ENCODE measurements at regions not wholly inside any gene's neighbourhood (a gene's known extent, or its start where the extent isn't known, plus 50 kb on each side); places are given as distances from the start of the nearest gene placed in this dataset.

- DNase-seq (no peak), ATAC-seq (ENCODE audit: low read depth) (no peak)
- H3K4me3 Mint-ChIP-seq: no peak overlapping the region
- H3K4me1 Mint-ChIP-seq: no peaks in the 10 kb centered on the region
- H3K9me3 Mint-ChIP-seq: no peaks in the 10 kb centered on the region
- H3K36me3 Mint-ChIP-seq: no peaks in the 10 kb centered on the region
- no peak overlapping the region for H3K27ac Mint-ChIP-seq
- POLR2A ChIA-PET: no interaction called here
- peaks cover 5% of the 10 kb centered on the region for H3K27me3 Mint-ChIP-seq
Observed at GRCh38 chr6:18335948-18336347, 51.2 kb upstream of the RNF144B start.

DNA sequence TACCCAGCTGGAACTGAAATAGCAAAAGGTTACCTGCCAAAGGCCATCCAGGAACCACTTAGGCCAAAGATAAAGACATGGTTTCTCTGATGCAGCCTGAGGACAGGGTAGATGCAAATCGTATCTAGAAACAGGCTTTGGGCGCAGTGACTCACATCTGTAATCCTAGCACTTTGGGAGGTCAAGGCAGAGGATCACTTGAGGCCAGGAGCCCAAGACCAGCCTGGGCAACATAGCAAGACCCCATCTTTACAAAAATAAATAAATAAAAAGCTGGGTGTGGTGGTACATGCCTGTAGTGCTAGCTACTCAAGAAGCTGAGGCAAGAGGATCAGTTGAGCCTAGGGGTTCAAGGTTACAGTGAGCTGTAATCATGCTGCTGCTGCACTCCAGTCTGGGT is 52.9 kb upstream of the RNF144B start:
- Mint-ChIP-seq H3K27me3 (peaks cover 6% of the 10 kb centered on the region), H3K9me3 (no peaks in the 10 kb centered on the region), H3K36me3 (no peaks in the 10 kb centered on the region), H3K27ac (no peak overlapping the region), H3K4me3 (no peak overlapping the region), H3K4me1 (no peaks in the 10 kb centered on the region)
- DNase-seq: no peak
- ATAC-seq (ENCODE audit: low read depth): no peak
- POLR2A ChIA-PET: no interaction called here

DNA sequence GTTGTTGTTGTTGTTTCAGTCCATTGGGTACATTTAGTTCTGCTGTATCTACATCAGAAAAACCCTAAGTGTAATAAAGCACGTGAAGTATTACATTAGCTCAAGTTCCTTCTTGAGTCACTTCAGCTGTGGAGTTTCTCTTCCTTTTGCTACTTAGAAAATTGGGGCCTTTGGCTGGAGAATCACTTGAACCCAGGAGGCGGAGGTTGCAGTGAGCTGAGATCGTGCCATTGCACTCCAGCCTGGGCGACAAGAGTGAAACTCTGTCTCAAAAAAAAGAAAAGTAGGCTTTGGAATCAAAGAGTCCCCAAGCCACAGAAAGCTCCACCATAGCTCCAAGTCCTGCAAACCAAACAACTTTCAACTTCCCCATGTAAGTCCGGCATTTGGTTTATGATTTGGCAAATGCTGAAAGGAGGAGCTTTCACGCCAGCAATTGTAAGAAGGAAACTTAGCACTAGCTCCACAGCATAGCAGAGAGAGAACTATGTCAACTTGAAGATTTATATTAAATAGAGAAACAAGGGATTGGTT is 56.5 kb upstream of the RNF144B start:
- no peak overlapping the region for H3K4me3 Mint-ChIP-seq
- H3K9me3 Mint-ChIP-seq: no peaks in the 10 kb centered on the region
- H3K27ac Mint-ChIP-seq: no peak overlapping the region
- no peaks in the 10 kb centered on the region for H3K36me3 Mint-ChIP-seq
- DNase-seq (no peak), ATAC-seq (ENCODE audit: low read depth) (no peak)
- H3K27me3 Mint-ChIP-seq: peaks cover 6% of the 10 kb centered on the region
- POLR2A ChIA-PET: no interaction called here
- H3K4me1 Mint-ChIP-seq: peaks cover 3% of the 10 kb centered on the region

- Mint-ChIP-seq H3K27ac (no peak overlapping the region), H3K36me3 (no peaks in the 10 kb centered on the region), H3K27me3 (peaks cover 4% of the 10 kb centered on the region), H3K4me1 (peaks cover 3% of the 10 kb centered on the region), H3K9me3 (no peaks in the 10 kb centered on the region), H3K4me3 (no peak overlapping the region)
- POLR2A ChIA-PET: no interaction called here
- ATAC-seq (ENCODE audit: low read depth) (no peak), DNase-seq (no peak)
Observed at GRCh38 chr6:18329776-18330175, 57.4 kb upstream of the RNF144B start.

DNA sequence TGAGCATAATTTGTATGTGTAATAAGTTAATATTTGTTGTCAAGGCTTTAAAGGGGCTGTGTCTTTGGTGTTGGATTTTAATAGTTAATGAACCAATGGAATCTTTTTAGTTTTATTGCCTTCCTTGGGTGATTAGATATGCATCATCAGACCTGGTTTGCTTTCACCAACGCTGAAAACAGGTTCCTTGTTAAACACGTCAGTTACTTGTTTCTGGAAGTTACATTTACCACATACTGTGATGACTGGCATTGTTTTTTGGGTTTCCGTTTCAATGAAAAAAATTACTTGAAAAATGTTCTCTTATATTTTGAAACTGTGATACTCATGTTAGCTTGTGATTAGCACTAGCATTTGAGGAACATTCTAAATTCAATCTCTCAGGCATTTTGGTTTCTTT is 58.6 kb upstream of the RNF144B start:
- Mint-ChIP-seq H3K4me3 (no peak overlapping the region), H3K27ac (no peak overlapping the region), H3K36me3 (no peaks in the 10 kb centered on the region), H3K9me3 (no peaks in the 10 kb centered on the region), H3K27me3 (peaks cover 4% of the 10 kb centered on the region), H3K4me1 (peaks cover 3% of the 10 kb centered on the region)
- POLR2A ChIA-PET: no interaction called here
- ATAC-seq (ENCODE audit: low read depth): no peak
- DNase-seq: no peak

GRCh38 chr6:18328070-18328469 is 59.1 kb upstream of the RNF144B start:
- Mint-ChIP-seq H3K36me3 (no peaks in the 10 kb centered on the region), H3K4me3 (no peak overlapping the region), H3K27ac (no peak overlapping the region), H3K27me3 (peaks cover 4% of the 10 kb centered on the region), H3K4me1 (peaks cover 3% of the 10 kb centered on the region), H3K9me3 (no peaks in the 10 kb centered on the region)
- DNase-seq: no peak
- ATAC-seq (ENCODE audit: low read depth): no peak
- POLR2A ChIA-PET: no interaction called here

GRCh38 chr6:18327626-18328025 is 59.5 kb upstream of the RNF144B start:
- Mint-ChIP-seq H3K4me3 (no peak overlapping the region), H3K4me1 (peaks cover 3% of the 10 kb centered on the region)
- POLR2A ChIA-PET: no interaction called here

GRCh38 chr6:18326980-18327379 is 60.2 kb upstream of the RNF144B start:
- Mint-ChIP-seq H3K4me1 (peaks cover 3% of the 10 kb centered on the region), H3K27ac (no peak overlapping the region), H3K9me3 (no peaks in the 10 kb centered on the region), H3K27me3 (peaks cover 4% of the 10 kb centered on the region), H3K4me3 (no peak overlapping the region), H3K36me3 (no peaks in the 10 kb centered on the region)
- DNase-seq: no peak
- no peak for ATAC-seq (ENCODE audit: low read depth)
- POLR2A ChIA-PET: no interaction called here

More at GRCh38 chr6:18327626-18328025, 59.5 kb upstream of the RNF144B start:
- Mint-ChIP-seq H3K27me3 (peaks cover 4% of the 10 kb centered on the region), H3K36me3 (no peaks in the 10 kb centered on the region), H3K9me3 (no peaks in the 10 kb centered on the region), H3K27ac (no peak overlapping the region)
- no peak for ATAC-seq (ENCODE audit: low read depth)
- DNase-seq: no peak

GRCh38 chr6:18326001-18326400 is 61.1 kb upstream of the RNF144B start:
- H3K4me1 Mint-ChIP-seq: peaks cover 3% of the 10 kb centered on the region
- H3K4me3 Mint-ChIP-seq: no peak overlapping the region

GRCh38 chr6:18324706-18325042 is 60.3 kb upstream of the DEK start:
- no peak overlapping the region for H3K4me3 Mint-ChIP-seq
- H3K36me3 Mint-ChIP-seq: no peaks in the 10 kb centered on the region
- POLR2A ChIA-PET: no interaction called here
- peaks cover 3% of the 10 kb centered on the region for H3K4me1 Mint-ChIP-seq
- no peak overlapping the region for H3K27ac Mint-ChIP-seq
- H3K27me3 Mint-ChIP-seq: peaks cover 2% of the 10 kb centered on the region
- no peak for ATAC-seq (ENCODE audit: low read depth)
- no peaks in the 10 kb centered on the region for H3K9me3 Mint-ChIP-seq
- no peak for DNase-seq

More at GRCh38 chr6:18326001-18326400, 61.1 kb upstream of the RNF144B start:
- H3K27ac Mint-ChIP-seq: no peak overlapping the region
- DNase-seq (no peak), ATAC-seq (ENCODE audit: low read depth) (no peak)
- H3K36me3 Mint-ChIP-seq: no peaks in the 10 kb centered on the region
- no peaks in the 10 kb centered on the region for H3K9me3 Mint-ChIP-seq
- POLR2A ChIA-PET: no interaction called here
- H3K27me3 Mint-ChIP-seq: peaks cover 4% of the 10 kb centered on the region

GRCh38 chr6:18323935-18324705 is 59.8 kb upstream of the DEK start:
- POLR2A ChIA-PET: no interaction called here
- peak; percentile 10 for ATAC-seq (ENCODE audit: low read depth)
- H3K27ac Mint-ChIP-seq: no peak overlapping the region
- peaks cover 3% of the 10 kb centered on the region for H3K4me1 Mint-ChIP-seq
- H3K36me3 Mint-ChIP-seq: no peaks in the 10 kb centered on the region
- no peak overlapping the region for H3K4me3 Mint-ChIP-seq
- H3K9me3 Mint-ChIP-seq: no peaks in the 10 kb centered on the region
- H3K27me3 Mint-ChIP-seq: peaks cover 2% of the 10 kb centered on the region
- DNase-seq: no peak

GRCh38 chr6:18317850-18318249 is 53.5 kb upstream of the DEK start:
- peaks cover 6% of the 10 kb centered on the region for H3K27me3 Mint-ChIP-seq
- ATAC-seq (ENCODE audit: low read depth) (no peak), DNase-seq (no peak)
- H3K27ac Mint-ChIP-seq: no peak overlapping the region
- H3K36me3 Mint-ChIP-seq: no peaks in the 10 kb centered on the region
- H3K4me3 Mint-ChIP-seq: no peak overlapping the region
- no peaks in the 10 kb centered on the region for H3K9me3 Mint-ChIP-seq
- H3K4me1 Mint-ChIP-seq: no peaks in the 10 kb centered on the region
- POLR2A ChIA-PET: no interaction called here

- Mint-ChIP-seq H3K36me3 (no peaks in the 10 kb centered on the region), H3K27ac (no peak overlapping the region), H3K4me3 (no peak overlapping the region), H3K9me3 (peaks cover under 1% of the 10 kb centered on the region), H3K4me1 (no peaks in the 10 kb centered on the region), H3K27me3 (peaks cover 13% of the 10 kb centered on the region)
- POLR2A ChIA-PET: no interaction called here
- DNase-seq (no peak), ATAC-seq (ENCODE audit: low read depth) (no peak)
Observed at GRCh38 chr6:18314317-18314997, 50.1 kb upstream of the DEK start.

All from activated naive CD8-positive, alpha-beta T cell treated with anti-CD3 and anti-CD28 coated beads, Interleukin-2, amount 10 ng/mL, durations not matched to agents 7 days and 5 days (primary cell).